Esophagus muscularis mucosa (tissue), 4 donors: ENCODE measurements at regions not wholly inside any gene's neighbourhood (a gene's known extent, or its start where the extent isn't known, plus 50 kb on each side); places are given as distances from the start of the nearest gene placed in this dataset.

ENCODE experiments used
- DNase-seq: peaks from one replicate; pipeline ENCODE4 v3.0.0-alpha.2; 2017; ENCODE audit errors: extremely low spot score
- H3K27ac ChIP-seq, 4 donors: fragments of 200-600 bp; sonication (generic); replicated peaks in 1 of 4; 1 replicate in 3 of 4; 2 replicates in 1 of 4; pipeline ENCODE4 v1.5.1; 2016 to 2019; ENCODE audit warnings: mild to moderate bottlenecking in 1 of 4
- H3K27me3 ChIP-seq, 4 donors: fragments of 200-600 bp; sonication (generic); one replicate each; pipeline versions ENCODE4 v1.5.1 to v1.6.0; 2016 to 2019
- H3K36me3 ChIP-seq, 4 donors: fragments of 200-600 bp; sonication (generic); one replicate each; pipeline ENCODE4 v1.5.1; 2016 to 2019
- H3K4me1 ChIP-seq, 4 donors: fragments of 200-600 bp; sonication (generic); one replicate each; pipeline ENCODE4 v1.5.1; 2016 to 2019
- H3K4me3 ChIP-seq, 4 donors: fragments of 200-600 bp; sonication (generic); 1 replicate in 2 of 4; 2 replicates in 2 of 4; pipeline ENCODE4 v1.5.1; 2016 to 2019; ENCODE audit warnings: mild to moderate bottlenecking in 4 of 4, moderate library complexity in 1 of 4
- H3K9me3 ChIP-seq, 4 donors: fragments of 200-600 bp; sonication (generic); 1 replicate in 3 of 4; 2 replicates in 1 of 4; pipeline ENCODE4 v1.5.1; 2016 to 2019
- EP300 ChIP-seq: sonication (generic); formaldehyde crosslinking; IDR thresholded peaks from one replicate; pipeline ENCODE4 v1.6.1; 2017; ENCODE audit warnings: antibody characterized with exemption
- POLR2A ChIP-seq: fragments of 450-650 bp; IDR thresholded peaks from one replicate; pipeline ENCODE4 v1.6.1; 2017; ENCODE audit warnings: antibody characterized with exemption, moderate library complexity, mild to moderate bottlenecking, low read depth
- POLR2AphosphoS5 ChIP-seq, 2 donors: sonication (generic); formaldehyde crosslinking; IDR thresholded peaks; one replicate each; pipeline ENCODE4 v1.6.1; 2017; ENCODE audit warnings: antibody characterized with exemption in 2 of 2
- WGBS: methylation state at CpG from one replicate; pipeline ENCODE4 v1.1.5; 2018; 5-methylcytosine and 5-hydroxymethylcytosine counted together
- intact Hi-C: fragments of 100-400 bp; cut with DNase I; formaldehyde crosslinking; loops from one replicate; pipeline ENCODE4 v1.15.1; 2023
- small RNA-seq, 3 donors: library from RNA; depleted of rRNA; stranded (forward); fragments of <200 nt; gene quantifications; one replicate each; pipeline ENCODE3, GENCODE V24; 2016
- TF ChIP-seq, protein P1 (sequence below), 3 experiments: fragments of 200-600 bp in 2 of 3; fragments of 450-650 bp in 1 of 3; sonication (generic) in 2 of 3; IDR thresholded peaks; one replicate each; pipeline ENCODE4 v1.5.1; 2017 to 2019; ENCODE audit warnings: antibody characterized with exemption in 3 of 3, mild to moderate bottlenecking in 2 of 3, moderate library complexity in 1 of 3

DNA sequence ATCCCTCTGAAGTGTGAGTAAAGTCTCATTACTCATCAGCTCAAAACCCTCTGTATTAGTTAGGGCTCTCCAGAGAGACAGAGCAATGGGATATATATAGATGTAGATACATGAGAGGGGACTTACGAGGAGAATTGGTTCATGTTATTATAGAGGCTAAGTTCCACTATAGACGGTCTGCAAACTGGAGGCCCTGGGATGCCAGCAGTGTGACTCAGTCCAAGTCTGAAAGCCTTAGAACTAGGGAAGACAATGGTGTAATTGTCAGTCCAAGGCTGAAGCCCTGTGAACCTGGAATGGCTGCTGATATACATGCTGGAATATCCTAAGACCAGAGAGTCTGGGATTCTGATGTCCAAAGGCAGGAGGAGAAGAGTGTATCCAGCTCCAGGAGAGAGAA, 57.3 kb upstream of the CEP83 start:
- DNase-seq, result no peak
- TF ChIP-seq, protein P1, sequence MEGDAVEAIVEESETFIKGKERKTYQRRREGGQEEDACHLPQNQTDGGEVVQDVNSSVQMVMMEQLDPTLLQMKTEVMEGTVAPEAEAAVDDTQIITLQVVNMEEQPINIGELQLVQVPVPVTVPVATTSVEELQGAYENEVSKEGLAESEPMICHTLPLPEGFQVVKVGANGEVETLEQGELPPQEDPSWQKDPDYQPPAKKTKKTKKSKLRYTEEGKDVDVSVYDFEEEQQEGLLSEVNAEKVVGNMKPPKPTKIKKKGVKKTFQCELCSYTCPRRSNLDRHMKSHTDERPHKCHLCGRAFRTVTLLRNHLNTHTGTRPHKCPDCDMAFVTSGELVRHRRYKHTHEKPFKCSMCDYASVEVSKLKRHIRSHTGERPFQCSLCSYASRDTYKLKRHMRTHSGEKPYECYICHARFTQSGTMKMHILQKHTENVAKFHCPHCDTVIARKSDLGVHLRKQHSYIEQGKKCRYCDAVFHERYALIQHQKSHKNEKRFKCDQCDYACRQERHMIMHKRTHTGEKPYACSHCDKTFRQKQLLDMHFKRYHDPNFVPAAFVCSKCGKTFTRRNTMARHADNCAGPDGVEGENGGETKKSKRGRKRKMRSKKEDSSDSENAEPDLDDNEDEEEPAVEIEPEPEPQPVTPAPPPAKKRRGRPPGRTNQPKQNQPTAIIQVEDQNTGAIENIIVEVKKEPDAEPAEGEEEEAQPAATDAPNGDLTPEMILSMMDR (IDR thresholded peaks at IDR 0.05), result no peak
- no peak for TF ChIP-seq POLR2AphosphoS5 (IDR thresholded peaks at IDR 0.05)
- TF ChIP-seq POLR2A, result no peak
- no peak for TF ChIP-seq EP300
- H3K27ac ChIP-seq, result no peak overlapping the region
- H3K4me1 ChIP-seq, result peaks cover 2 to 6% (median 5%) of the 10 kb centered on the region in 4 donors
- intact Hi-C loops, result no loop called here
- 89% methylated on average over 2 of the region's 2 CpGs for WGBS
- H3K9me3 ChIP-seq, result peaks cover 0 to 9% (median 0%) of the 10 kb centered on the region in 4 donors
- no peaks in the 10 kb centered on the region for H3K36me3 ChIP-seq
- no peaks in the 10 kb centered on the region for H3K27me3 ChIP-seq
- H3K4me3 ChIP-seq, result no peak overlapping the region

DNA sequence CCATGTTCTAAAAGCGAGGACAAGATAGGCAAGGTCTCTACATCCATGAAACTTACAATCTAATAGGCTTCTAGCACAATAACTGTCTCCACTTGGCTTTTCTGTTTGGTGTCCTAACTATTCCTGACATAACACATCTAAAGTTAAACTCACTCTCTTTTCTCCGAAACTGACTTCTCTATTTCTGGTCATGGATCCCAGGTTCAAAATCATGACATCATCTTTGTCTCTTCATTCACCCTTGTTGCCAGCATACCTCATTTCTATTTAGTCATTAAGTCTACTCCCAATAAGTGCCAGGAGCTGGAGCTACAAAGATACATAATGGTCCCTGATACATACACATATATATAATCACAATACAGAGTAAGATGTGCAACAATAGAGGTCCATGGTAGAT, 53.9 kb upstream of the CEP83 start:
- H3K9me3 ChIP-seq, result no peaks in the 10 kb centered on the region
- no peak overlapping the region for H3K4me3 ChIP-seq
- no peaks in the 10 kb centered on the region for H3K27me3 ChIP-seq
- no peaks in the 10 kb centered on the region for H3K36me3 ChIP-seq
- intact Hi-C loops, result no loop called here
- H3K27ac ChIP-seq, result no peak overlapping the region
- peaks cover 9 to 16% (median 14%) of the 10 kb centered on the region in 4 donors for H3K4me1 ChIP-seq
- WGBS, result 93% methylated on average over 2 of the region's 2 CpGs
- no peak for DNase-seq
- TF ChIP-seq POLR2AphosphoS5 (IDR thresholded peaks at IDR 0.05), result no peak
- TF ChIP-seq, protein P1 (IDR thresholded peaks at IDR 0.05), result no peak
- TF ChIP-seq EP300, result no peak
- TF ChIP-seq POLR2A, result no peak

DNA sequence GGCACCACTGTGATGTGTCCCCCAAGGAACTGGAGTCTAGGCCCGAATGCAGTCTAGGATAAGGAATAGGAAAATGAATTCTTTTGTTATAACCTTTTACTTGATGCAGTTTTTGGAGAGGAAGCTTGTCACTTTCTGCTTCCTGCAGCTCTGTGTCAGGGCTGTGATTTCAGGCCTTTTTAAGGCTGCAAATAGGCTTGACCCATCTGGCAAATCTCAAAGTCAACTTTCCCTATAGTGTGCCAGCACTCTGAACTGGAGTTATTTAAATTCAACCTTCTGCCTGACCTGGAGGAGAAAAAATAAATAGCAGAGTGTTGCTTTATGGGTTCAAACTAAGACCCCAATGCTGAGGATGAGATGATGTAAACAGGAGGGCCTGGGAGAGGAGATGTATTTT, 51.8 kb upstream of the CEP83 start:
- H3K27ac ChIP-seq, result peak overlapping the region in 1 of 4 donors; percentile 16
- TF ChIP-seq POLR2A, result no peak
- TF ChIP-seq POLR2AphosphoS5 (IDR thresholded peaks at IDR 0.05), result no peak
- TF ChIP-seq EP300, result no peak
- TF ChIP-seq, protein P1 (IDR thresholded peaks at IDR 0.05), result no peak
- WGBS, result 39% methylated on average over 1 of the region's 1 CpG
- H3K9me3 ChIP-seq, result no peaks in the 10 kb centered on the region
- no peak for DNase-seq
- H3K36me3 ChIP-seq, result no peaks in the 10 kb centered on the region
- no peak overlapping the region for H3K4me3 ChIP-seq
- intact Hi-C loops, result no loop called here
- H3K4me1 ChIP-seq, result peaks cover 9 to 16% (median 14%) of the 10 kb centered on the region in 4 donors
- H3K27me3 ChIP-seq, result no peaks in the 10 kb centered on the region

DNA sequence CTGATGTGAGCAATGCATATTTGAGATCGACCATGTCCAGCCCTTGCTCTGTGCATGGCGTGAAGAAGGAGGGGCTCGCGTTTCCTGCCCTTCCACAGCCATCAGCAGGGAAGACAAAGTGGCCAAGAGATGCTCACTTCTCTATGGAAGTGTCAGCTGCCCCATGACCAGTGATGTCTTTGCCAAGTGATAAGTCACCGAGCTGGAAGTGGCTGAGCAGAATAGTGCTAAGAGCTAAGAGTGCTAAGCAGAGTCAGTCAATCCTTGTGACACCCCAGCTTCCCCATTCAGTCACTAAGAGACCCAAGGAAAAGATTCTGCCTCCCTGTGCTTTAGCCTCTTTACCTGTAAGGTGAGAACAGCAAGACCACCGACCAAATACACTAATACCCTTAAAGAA, 50.5 kb upstream of the CEP83 start:
- no peak overlapping the region for H3K4me3 ChIP-seq
- no peaks in the 10 kb centered on the region for H3K36me3 ChIP-seq
- H3K27ac ChIP-seq, result no peak overlapping the region
- H3K9me3 ChIP-seq, result no peaks in the 10 kb centered on the region
- WGBS, result 91% methylated on average over 6 of the region's 6 CpGs
- DNase-seq, result no peak
- TF ChIP-seq EP300 (no peak), POLR2AphosphoS5 (IDR thresholded peaks at IDR 0.05) (no peak), POLR2A (no peak)
- TF ChIP-seq, protein P1 (IDR thresholded peaks at IDR 0.05), result no peak
- intact Hi-C loops, result no loop called here
- H3K27me3 ChIP-seq, result no peaks in the 10 kb centered on the region
- peaks cover 9 to 16% (median 14%) of the 10 kb centered on the region in 4 donors for H3K4me1 ChIP-seq

Small RNAs in the stretch of these regions (small RNA-seq; reads per million reads assigned to genes)
- gene RN7SL483P, result 0 reads per million in 3 donors
